ENCODE measurements at regions not wholly inside any gene's neighbourhood (a gene's known extent, or its start where the extent isn't known, plus 50 kb on each side); places are given as distances from the start of the nearest gene placed in this dataset.
A peak's percentile ranks its signal among the peaks of the same experiment; 100 is the strongest.
"Not testable (repeated sequence)": the region's sequence is repeated elsewhere in the genome, so short reads cannot be mapped to it uniquely, and the experiment has no call there.

DNA sequence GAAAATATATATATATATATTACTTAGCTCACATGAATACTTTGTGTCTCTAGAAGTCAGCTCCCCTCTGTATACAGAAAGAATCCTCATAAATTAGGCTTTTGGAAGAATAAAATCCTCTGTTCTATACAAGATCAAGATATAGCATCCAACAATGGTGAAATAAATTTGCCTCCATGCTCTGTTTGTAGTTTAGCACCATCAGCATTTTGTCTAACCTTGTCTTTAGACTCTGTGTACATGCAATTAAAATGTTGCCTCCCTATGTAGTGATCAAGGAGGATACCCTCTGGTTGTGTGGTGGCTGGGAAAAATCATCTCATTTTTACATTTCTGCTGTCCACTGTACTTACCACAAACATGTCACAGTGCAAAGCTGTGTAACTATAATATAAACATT lies 189.7 kb downstream of the C7orf25 start:
- DNase-seq (ENCODE audit: low read depth in 2 of 2): no peak

- DNase-seq (ENCODE audit: low read depth in 2 of 2): no peak
Observed at GRCh38 chr7:42720991-42721796, 190.7 kb downstream of the C7orf25 start.

DNA sequence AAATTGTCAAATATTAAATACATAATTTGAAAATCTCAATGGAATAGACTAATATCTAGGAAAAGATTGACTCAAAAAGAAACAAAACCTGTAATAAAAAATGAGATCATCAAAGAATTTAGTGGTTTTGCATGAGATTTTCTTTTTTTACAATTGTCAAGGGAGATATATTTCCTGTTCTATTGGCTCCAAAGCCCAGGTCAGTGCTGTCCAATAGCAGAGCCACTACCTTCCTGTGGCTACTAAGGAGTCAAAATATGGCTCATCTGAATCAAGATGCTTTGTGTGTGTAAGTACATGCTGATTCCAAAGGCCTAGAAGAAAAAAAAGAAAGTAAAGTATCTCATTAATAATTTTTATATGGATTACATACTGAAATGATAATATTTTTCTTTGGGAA lies 191.9 kb downstream of the C7orf25 start:
- no peak for DNase-seq (ENCODE audit: low read depth in 2 of 2)

- not testable (repeated sequence) for DNase-seq (ENCODE audit: low read depth in 2 of 2)
Observed at GRCh38 chr7:42718466-42718865, 193.4 kb downstream of the C7orf25 start.

- DNase-seq (ENCODE audit: low read depth in 2 of 2): no peak
Observed at GRCh38 chr7:42714356-42714755, 197.5 kb downstream of the C7orf25 start.

- DNase-seq (ENCODE audit: low read depth in 2 of 2): no peak
Observed at GRCh38 chr7:42709284-42709683, 202.6 kb downstream of the C7orf25 start.

- no peak for DNase-seq (ENCODE audit: low read depth in 2 of 2)
Observed at GRCh38 chr7:42704710-42705109, 207.2 kb downstream of the C7orf25 start.

DNA sequence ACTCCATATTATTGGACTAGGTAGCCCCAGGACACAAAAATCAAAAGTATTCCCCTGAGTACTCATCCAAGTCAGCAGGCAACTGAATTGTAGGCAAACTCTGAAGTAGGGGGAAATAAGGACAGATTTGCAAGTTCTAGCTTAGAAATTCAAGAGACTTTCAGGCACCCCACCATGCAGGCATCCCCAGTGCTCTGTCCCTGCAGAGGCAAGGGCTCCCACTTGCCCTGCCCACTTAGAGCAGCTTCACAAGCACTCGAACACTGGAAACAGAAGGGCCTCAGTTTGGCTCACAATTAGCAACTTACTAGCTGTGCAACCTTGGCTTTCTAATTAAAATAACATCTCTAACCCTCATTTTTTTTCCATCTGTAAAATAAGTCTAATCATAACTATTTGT lies 209.2 kb downstream of the C7orf25 start:
- no peak for DNase-seq (ENCODE audit: low read depth in 2 of 2)

DNA sequence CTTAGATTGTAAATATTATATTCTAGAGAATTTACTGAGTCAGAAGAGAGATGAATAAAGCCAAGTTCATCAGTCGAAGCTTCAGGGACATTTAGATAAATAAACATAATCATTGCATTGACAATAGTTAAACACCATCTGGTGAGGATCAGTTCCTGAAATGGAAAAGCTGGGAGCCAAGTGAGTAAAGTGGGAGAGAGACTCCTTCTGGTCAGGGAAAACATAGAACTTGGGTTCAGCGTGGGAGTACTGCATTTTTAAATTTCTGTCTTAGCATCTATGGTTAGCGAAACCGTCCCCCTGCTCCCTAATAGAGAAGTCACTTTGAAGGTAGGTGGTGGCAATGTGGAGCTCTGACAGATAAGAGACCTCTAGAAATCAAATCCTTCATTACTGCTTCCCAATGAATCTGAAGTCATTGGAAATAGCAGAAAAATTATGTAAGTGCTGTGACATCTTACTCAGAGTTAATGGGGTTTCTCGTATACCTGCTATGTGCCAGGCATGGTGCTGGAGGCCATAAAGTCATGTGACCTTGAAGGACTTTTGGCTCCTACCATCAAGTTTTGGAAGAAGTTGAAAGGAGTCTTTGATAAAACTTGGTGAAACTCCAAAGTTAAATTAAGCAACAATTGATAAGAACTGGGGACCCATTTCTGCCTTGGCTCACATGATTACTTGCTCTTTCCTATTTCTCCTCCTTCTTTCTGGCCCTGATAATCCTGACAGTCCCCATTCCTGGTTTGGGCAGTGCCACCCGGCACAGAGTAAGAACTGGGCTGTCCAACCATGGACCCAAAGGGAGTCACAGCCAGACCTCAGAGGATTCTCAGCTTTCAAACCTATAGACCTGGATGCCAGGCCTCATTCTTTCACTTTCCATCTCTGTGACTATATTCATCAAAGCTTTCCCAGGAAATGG lies 211.2 kb downstream of the C7orf25 start:
- DNase-seq (ENCODE audit: low read depth in 2 of 2): no peak

- no peak for DNase-seq (ENCODE audit: low read depth in 2 of 2)
Observed at GRCh38 chr7:42699380-42700178, 212.3 kb downstream of the C7orf25 start.

DNA sequence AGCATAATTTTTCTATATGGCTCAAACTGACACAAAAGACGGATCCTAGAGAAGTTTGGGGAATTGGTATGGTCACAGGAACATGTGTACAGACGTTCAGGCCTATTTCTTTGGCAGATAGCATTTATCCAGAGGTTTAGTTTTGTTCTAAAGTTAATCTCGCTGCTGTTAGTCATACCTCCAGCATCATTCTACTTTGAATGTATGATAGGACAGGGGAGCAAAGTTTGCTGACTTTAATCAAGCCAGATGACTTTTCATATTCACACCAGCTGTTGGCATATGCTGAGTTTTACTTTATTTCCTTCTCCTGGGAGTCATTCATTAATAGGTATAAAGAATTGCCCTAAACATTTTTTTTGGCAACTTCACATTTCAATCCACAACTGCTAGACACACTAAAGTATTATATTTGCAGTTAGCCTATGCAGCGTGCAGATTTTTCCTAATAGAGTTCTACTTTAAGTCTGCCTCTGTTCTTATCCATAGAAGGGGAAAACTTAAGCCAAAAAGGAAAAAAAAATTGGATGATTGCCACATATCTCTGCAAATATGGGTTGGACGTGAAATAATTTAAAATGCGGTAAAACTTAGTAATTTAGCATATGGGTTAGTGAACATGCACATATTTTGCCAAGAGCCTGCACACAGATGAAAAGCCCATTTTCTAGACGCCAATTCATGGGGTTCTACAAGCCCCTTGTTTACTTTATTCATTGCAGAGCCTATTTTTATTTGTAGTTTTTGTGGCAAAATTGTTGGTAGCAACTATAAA lies 213.1 kb downstream of the C7orf25 start:
- peak in 1 of 2 experiments; percentile 33 for DNase-seq (ENCODE audit: low read depth in 2 of 2)

- DNase-seq (ENCODE audit: low read depth in 2 of 2): no peak
Observed at GRCh38 chr7:42694894-42695507, 216.9 kb downstream of the C7orf25 start.

- no peak for DNase-seq (ENCODE audit: low read depth in 2 of 2)
Observed at GRCh38 chr7:42693722-42694121, 218.1 kb downstream of the C7orf25 start.

DNA sequence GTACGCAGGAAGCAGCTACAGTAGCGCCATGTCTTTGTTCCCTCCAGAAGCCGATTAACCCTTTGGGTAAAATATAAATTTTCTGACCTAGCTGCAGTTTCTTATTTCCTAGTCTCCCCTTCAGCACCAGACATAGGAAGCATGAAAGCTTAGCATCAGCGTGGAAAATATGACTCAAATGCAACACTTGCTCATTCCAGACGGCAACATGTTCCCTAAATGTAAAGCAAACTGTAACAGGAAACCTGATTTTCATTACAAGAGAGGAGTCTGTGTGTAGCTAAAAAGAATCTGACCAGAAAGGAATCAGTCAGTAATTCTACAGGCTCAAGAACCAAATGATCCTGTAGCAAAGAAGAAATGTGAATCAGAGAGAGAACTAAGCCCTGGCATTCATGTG lies 219.2 kb downstream of the C7orf25 start:
- peak; percentile 80 to 86 for DNase-seq (ENCODE audit: low read depth in 2 of 2)

- peak; percentile 39 to 42 for DNase-seq (ENCODE audit: low read depth in 2 of 2)
Observed at GRCh38 chr7:42690794-42691639, 220.9 kb downstream of the C7orf25 start.

GRCh38 chr7:42689626-42690025 lies 222.2 kb downstream of the C7orf25 start:
- no peak for DNase-seq (ENCODE audit: low read depth in 2 of 2)

GRCh38 chr7:42688056-42688371 lies 223.9 kb downstream of the C7orf25 start:
- no peak for DNase-seq (ENCODE audit: low read depth in 2 of 2)

- no peak for DNase-seq (ENCODE audit: low read depth in 2 of 2)
Observed at GRCh38 chr7:42687211-42688055, 224.4 kb downstream of the C7orf25 start.

DNA sequence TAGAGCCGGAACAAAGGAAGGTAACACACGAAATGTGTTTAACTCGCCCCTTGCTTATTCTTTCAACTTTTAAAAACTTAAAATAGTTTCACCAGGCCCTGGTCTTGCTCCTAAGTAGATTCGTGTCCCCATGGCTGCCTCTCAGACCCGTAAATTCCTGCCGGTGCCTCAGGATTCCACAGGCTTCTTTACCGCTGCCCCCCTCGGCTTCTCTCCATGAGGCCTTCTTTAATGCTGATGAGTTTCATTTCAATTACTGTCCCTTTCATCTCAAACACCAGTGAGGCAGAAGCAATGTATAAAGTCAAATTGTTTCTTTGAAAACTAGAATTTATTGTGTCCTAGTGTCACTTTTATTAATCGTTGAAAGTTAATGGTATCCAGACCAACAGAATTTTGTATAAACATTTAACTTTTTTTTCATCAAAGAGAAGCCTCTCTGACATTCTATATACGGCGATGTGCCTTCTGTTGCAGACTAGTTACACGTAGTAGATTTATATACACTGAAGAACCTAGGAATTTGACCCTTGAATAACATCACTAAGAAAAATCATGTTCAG lies 225.2 kb downstream of the C7orf25 start:
- no peak for DNase-seq (ENCODE audit: low read depth in 2 of 2)

All from fibroblast of skin of left biceps (primary cell).